ENCODE measurements at regions not wholly inside any gene's neighbourhood (a gene's known extent, or its start where the extent isn't known, plus 50 kb on each side); places are given as distances from the start of the nearest gene placed in this dataset.
A peak's percentile ranks its signal among the peaks of the same experiment; 100 is the strongest.

DNA sequence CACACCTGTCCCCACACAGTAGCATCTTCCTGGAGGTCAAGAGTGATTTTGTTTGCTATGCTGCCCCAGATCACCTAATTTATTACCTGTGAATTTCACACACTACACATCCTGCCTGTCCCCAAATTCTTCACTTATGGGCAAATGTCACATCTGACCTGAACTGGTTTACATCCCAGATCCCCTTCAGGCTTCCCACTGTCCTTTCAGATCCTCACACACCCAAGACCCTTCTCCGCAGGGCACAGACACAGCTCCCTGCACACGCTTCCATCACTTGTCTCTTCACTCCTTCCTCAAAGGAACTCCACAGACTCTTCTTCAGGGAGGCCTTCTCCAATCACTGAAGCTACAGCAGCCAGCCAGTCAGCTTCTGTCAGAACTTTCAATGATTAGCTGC is 118.7 kb upstream of the IGLL5 start:
- DNase-seq (ENCODE audit: low spot score) (no peak), ATAC-seq (ENCODE audit: insufficient number of reproducible peaks, low FRiP score, low read depth) (no peak)
- Histone ChIP-seq H3K27me3 (replicated peaks; ENCODE audit: insufficient read depth) (no peaks in the 10 kb centered on the region), H3K9me3 (no peaks in the 10 kb centered on the region), H3K4me3 (no peak overlapping the region), H3K27ac (no peak overlapping the region), H3K36me3 (no peaks in the 10 kb centered on the region), H3K4me1 (ENCODE audit: control insufficient read depth in 1 of 2, low read depth in 2 of 2) (no peaks in the 10 kb centered on the region)
- TF ChIP-seq, protein P1, sequence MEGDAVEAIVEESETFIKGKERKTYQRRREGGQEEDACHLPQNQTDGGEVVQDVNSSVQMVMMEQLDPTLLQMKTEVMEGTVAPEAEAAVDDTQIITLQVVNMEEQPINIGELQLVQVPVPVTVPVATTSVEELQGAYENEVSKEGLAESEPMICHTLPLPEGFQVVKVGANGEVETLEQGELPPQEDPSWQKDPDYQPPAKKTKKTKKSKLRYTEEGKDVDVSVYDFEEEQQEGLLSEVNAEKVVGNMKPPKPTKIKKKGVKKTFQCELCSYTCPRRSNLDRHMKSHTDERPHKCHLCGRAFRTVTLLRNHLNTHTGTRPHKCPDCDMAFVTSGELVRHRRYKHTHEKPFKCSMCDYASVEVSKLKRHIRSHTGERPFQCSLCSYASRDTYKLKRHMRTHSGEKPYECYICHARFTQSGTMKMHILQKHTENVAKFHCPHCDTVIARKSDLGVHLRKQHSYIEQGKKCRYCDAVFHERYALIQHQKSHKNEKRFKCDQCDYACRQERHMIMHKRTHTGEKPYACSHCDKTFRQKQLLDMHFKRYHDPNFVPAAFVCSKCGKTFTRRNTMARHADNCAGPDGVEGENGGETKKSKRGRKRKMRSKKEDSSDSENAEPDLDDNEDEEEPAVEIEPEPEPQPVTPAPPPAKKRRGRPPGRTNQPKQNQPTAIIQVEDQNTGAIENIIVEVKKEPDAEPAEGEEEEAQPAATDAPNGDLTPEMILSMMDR (IDR thresholded peaks at IDR 0.05), result no peak

DNA sequence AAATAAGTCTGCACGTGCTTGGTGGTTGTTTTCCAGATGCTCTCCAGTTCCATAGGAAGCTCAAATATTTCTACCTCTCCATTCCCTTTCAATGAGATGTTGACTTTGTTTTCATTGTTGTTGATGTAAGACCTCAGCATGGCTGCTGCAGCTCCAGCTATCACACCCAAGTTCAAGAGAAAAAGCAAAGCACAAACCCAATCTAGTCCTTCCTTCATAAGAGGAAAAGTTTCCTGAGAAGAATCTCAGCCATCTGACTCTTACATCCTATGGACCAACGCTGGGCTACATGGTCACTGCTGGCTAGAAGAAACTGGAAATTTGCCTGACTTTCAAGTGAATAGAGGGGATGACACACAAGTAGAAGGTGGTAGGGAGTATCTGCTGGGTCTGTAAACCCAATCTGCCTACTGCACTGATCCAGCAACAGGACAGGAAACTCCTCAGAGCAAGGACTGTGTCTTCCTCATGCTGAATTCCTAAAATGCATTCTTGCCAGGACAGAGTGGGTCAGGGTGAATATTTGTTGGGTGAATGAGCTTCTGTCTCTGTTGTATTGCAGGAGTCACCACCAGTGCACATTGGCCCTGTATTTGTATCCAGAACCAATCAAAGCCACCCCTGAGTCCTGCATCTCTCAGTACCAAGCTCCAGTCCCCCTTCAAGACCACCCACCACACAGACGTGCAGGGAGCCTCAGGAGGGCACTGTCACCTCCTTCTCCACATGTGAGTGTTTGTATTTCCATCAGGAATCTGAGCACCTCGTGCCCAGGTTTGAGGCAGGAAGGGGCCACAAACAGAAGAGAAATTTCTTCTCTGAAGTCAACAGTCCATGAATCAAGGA is 118.0 kb upstream of the IGLL5 start:
- H3K4me3 ChIP-seq, result no peak overlapping the region
- TF ChIP-seq, protein P1 (IDR thresholded peaks at IDR 0.05), result no peak
- H3K36me3 ChIP-seq, result no peaks in the 10 kb centered on the region
- H3K9me3 ChIP-seq, result no peaks in the 10 kb centered on the region
- no peak overlapping the region for H3K27ac ChIP-seq
- no peaks in the 10 kb centered on the region for H3K27me3 ChIP-seq (replicated peaks; ENCODE audit: insufficient read depth)
- ATAC-seq (ENCODE audit: insufficient number of reproducible peaks, low FRiP score, low read depth) (no peak), DNase-seq (ENCODE audit: low spot score) (no peak)
- no peaks in the 10 kb centered on the region for H3K4me1 ChIP-seq (ENCODE audit: control insufficient read depth in 1 of 2, low read depth in 2 of 2)

DNA sequence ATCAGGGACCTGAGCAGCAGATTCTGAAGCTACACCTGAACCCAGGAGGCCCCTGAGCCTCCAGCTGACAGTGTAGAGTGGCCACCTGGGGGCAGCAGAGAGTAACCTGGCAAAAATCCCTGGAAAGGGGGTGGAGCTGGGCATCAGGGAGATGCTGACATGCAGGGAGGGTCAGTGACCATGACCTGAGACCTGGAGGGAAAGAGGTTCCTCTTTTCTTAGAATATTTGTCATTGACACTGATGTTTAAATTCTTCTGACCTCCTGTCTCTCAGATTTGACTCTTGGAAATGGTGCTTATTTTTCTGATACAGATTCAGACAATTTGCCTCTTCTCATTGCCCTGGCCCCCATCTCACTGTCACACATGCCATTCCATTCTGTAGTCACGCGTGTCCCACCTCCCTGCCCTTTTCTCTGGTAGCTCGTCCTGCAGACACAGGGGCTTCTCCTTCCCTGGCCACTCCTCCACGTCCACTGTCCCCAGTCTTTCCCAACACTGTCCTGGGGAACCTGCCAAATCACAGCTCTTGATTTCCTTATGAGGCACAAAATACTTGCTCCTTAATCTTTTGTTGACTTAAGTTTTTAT is 117.2 kb upstream of the IGLL5 start:
- Histone ChIP-seq H3K4me1 (ENCODE audit: control insufficient read depth in 1 of 2, low read depth in 2 of 2) (no peaks in the 10 kb centered on the region), H3K36me3 (no peaks in the 10 kb centered on the region), H3K9me3 (no peaks in the 10 kb centered on the region), H3K4me3 (no peak overlapping the region), H3K27ac (no peak overlapping the region), H3K27me3 (replicated peaks; ENCODE audit: insufficient read depth) (no peaks in the 10 kb centered on the region)
- DNase-seq (ENCODE audit: low spot score) (no peak), ATAC-seq (ENCODE audit: insufficient number of reproducible peaks, low FRiP score, low read depth) (no peak)
- TF ChIP-seq, protein P1 (IDR thresholded peaks at IDR 0.05), result peak; percentile 26

DNA sequence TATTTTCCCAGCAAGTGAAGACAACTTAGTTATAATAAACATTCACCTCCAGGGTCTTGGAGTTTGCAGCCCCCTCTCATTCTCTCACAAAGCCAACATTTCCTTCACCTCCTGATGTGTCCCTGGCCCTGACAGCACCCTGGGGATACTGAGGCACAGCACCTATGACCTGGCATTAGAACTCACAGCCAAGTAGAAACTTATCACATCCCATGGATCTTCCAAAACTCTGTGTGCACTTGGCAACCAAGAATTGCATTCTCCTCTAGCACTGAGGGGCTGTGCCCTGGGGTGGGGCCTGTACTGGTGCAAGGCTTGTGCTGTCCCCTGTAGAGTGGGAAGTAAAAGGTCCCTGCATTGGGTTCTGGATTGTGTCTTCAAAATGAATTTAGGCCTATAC is 116.7 kb upstream of the IGLL5 start:
- TF ChIP-seq, protein P1 (IDR thresholded peaks at IDR 0.05), result no peak
- Histone ChIP-seq H3K9me3 (no peaks in the 10 kb centered on the region), H3K27me3 (replicated peaks; ENCODE audit: insufficient read depth) (no peaks in the 10 kb centered on the region), H3K27ac (no peak overlapping the region), H3K36me3 (no peaks in the 10 kb centered on the region), H3K4me3 (no peak overlapping the region), H3K4me1 (ENCODE audit: control insufficient read depth in 1 of 2, low read depth in 2 of 2) (no peaks in the 10 kb centered on the region)
- ATAC-seq (ENCODE audit: insufficient number of reproducible peaks, low FRiP score, low read depth), result no peak
- DNase-seq (ENCODE audit: low spot score), result no peak

DNA sequence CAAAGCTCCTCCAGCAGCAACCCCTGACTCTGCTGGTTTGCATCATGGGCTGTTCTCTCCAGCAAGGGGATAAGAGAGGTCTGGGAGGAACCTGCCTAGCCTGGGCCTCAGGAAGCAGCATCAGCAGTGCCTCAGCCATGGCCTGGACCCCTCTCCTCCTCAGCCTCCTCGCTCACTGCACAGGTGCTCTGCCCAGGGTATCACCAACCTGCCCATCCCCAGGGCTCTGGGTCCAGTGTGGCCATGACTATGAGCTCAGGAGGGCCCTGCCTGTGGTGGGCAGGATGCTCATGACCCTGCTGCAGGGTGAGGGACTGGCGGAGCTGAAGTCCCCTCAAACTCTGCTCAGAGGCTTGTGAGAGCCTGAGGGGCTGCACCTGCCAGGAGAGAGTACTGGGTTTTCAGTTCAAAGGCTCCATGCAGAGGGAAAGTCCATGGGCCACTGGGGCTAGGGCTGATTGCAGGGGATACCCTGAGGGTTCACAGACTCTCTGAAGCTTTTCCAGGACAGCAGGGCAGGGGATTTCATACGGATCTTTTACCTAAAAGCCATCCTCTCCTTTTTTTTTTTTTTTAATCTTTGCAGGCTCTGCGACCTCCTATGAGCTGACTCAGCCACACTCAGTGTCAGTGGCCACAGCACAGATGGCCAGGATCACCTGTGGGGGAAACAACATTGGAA is 115.8 kb upstream of the IGLL5 start:
- H3K27me3 ChIP-seq (replicated peaks; ENCODE audit: insufficient read depth), result no peaks in the 10 kb centered on the region
- no peak overlapping the region for H3K27ac ChIP-seq
- H3K36me3 ChIP-seq, result no peaks in the 10 kb centered on the region
- TF ChIP-seq, protein P1 (IDR thresholded peaks at IDR 0.05), result no peak
- ATAC-seq (ENCODE audit: insufficient number of reproducible peaks, low FRiP score, low read depth) (no peak), DNase-seq (ENCODE audit: low spot score) (no peak)
- H3K9me3 ChIP-seq, result no peaks in the 10 kb centered on the region
- no peaks in the 10 kb centered on the region for H3K4me1 ChIP-seq (ENCODE audit: control insufficient read depth in 1 of 2, low read depth in 2 of 2)
- no peak overlapping the region for H3K4me3 ChIP-seq

Measured in thoracic aorta (tissue), 2 donors.